ENCODE measurements at regions not wholly inside any gene's neighbourhood (a gene's known extent, or its start where the extent isn't known, plus 50 kb on each side); places are given as distances from the start of the nearest gene placed in this dataset.

GRCh38 chr18:24584813-24585212 lies 124.4 kb downstream of the HRH4 start:
- TF ChIP-seq TAF1 (IDR thresholded peaks at IDR 0.05; ENCODE audit: borderline replicate concordance, insufficient read depth, low read length) (no peak), SIN3A (IDR thresholded peaks at IDR 0.05; ENCODE audit: borderline replicate concordance, insufficient read depth, low read length) (no peak), POLR2AphosphoS5 (IDR thresholded peaks at IDR 0.05; ENCODE audit: low read depth, low read length) (no peak), FOXP2 (optimal IDR thresholded peaks at IDR 0.05; ENCODE audit: borderline replicate concordance, extremely low read depth, extremely low read length, insufficient read depth) (no peak), REST (IDR thresholded peaks at IDR 0.05; ENCODE audit: insufficient read depth in 1 of 2, low read depth in 2 of 2, low read length in 2 of 2) (no peak)

GRCh38 chr18:24585996-24586566 lies 125.6 kb downstream of the HRH4 start:
- no peak for TF ChIP-seq FOXP2 (optimal IDR thresholded peaks at IDR 0.05; ENCODE audit: borderline replicate concordance, extremely low read depth, extremely low read length, insufficient read depth)
- TF ChIP-seq TAF1 (IDR thresholded peaks at IDR 0.05; ENCODE audit: borderline replicate concordance, insufficient read depth, low read length) = no peak
- TF ChIP-seq POLR2AphosphoS5 (IDR thresholded peaks at IDR 0.05; ENCODE audit: low read depth, low read length) = no peak
- TF ChIP-seq SIN3A (IDR thresholded peaks at IDR 0.05; ENCODE audit: borderline replicate concordance, insufficient read depth, low read length) = no peak
- no peak for TF ChIP-seq REST (IDR thresholded peaks at IDR 0.05; ENCODE audit: insufficient read depth in 1 of 2, low read depth in 2 of 2, low read length in 2 of 2)

GRCh38 chr18:24586662-24587360 lies 126.4 kb downstream of the HRH4 start:
- TF ChIP-seq POLR2AphosphoS5 (IDR thresholded peaks at IDR 0.05; ENCODE audit: low read depth, low read length) (no peak), REST (IDR thresholded peaks at IDR 0.05; ENCODE audit: insufficient read depth in 1 of 2, low read depth in 2 of 2, low read length in 2 of 2) (no peak), FOXP2 (optimal IDR thresholded peaks at IDR 0.05; ENCODE audit: borderline replicate concordance, extremely low read depth, extremely low read length, insufficient read depth) (no peak), TAF1 (IDR thresholded peaks at IDR 0.05; ENCODE audit: borderline replicate concordance, insufficient read depth, low read length) (no peak), SIN3A (IDR thresholded peaks at IDR 0.05; ENCODE audit: borderline replicate concordance, insufficient read depth, low read length) (no peak)

- no peak for TF ChIP-seq FOXP2 (optimal IDR thresholded peaks at IDR 0.05; ENCODE audit: borderline replicate concordance, extremely low read depth, extremely low read length, insufficient read depth)
- no peak for TF ChIP-seq POLR2AphosphoS5 (IDR thresholded peaks at IDR 0.05; ENCODE audit: low read depth, low read length)
- no peak for TF ChIP-seq TAF1 (IDR thresholded peaks at IDR 0.05; ENCODE audit: borderline replicate concordance, insufficient read depth, low read length)
- no peak for TF ChIP-seq REST (IDR thresholded peaks at IDR 0.05; ENCODE audit: insufficient read depth in 1 of 2, low read depth in 2 of 2, low read length in 2 of 2)
- TF ChIP-seq SIN3A (IDR thresholded peaks at IDR 0.05; ENCODE audit: borderline replicate concordance, insufficient read depth, low read length) = no peak
These were observed 128.0 kb downstream of the HRH4 start for GRCh38 chr18:24588440-24588839.
